ENCODE measurements at regions not wholly inside any gene's neighbourhood (a gene's known extent, or its start where the extent isn't known, plus 50 kb on each side); places are given as distances from the start of the nearest gene placed in this dataset.

DNA sequence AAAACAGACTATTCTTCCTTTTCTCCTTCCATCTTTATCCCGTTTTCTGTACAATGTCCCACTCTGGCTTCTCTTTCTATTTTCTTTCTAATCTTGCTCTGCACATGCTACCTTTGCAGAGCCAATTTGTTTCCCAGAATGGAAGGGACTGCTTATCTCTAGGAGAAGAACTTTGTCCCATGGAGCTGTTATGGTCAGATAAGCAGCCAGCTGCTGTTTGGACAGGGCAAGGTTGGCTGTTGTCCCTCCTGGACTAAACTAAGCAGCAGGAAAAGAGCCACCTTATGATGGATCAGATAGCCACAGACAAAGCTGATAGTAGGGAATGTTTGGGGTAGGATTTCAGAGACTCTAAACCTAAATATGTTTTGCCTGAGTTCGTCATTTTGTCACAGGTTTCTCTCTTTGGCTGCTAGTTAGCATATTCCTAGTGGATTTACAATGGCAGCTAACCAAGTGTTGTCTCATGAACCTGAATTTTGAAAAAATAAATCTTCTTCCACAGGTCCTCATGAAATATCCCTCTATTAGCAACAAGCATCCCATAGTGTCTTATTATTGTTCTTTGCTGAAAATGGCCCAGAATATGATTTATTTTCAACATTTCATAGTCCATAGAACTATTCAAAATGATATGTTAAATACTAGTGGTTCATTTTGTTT, 262.8 kb downstream of the SLC16A7 start:
- Mint-ChIP-seq H3K4me1 (no peaks in the 10 kb centered on the region), H3K27me3 (peaks cover 4 to 7% of the 10 kb centered on the region in 2 donors), H3K36me3 (no peaks in the 10 kb centered on the region), H3K27ac (no peak overlapping the region), H3K9me3 (peaks cover 6 to 19% (median 6%) of the 10 kb centered on the region in 3 donors), H3K4me3 (no peak overlapping the region)
- Histone ChIP-seq H3K4me3 (ENCODE audit: control insufficient read depth in 1 of 2, extremely low read depth in 1 of 2, low read length in 1 of 2) (no peak overlapping the region), H3K36me3 (ENCODE audit: control insufficient read depth in 2 of 2, extremely low read depth in 1 of 2, insufficient read depth in 1 of 2, low read length in 1 of 2) (no peaks in the 10 kb centered on the region), H3K27me3 (replicated peaks in 1 of 2; ENCODE audit: control insufficient read depth in 2 of 2, extremely low read depth in 1 of 2, insufficient read depth in 2 of 2, low read length in 1 of 2) (peaks cover 0 to 2% of the 10 kb centered on the region in 2 experiments), H3K4me1 (ENCODE audit: control insufficient read depth in 1 of 2, extremely low read depth in 1 of 2, insufficient read depth in 2 of 2, low read length in 2 of 2) (no peaks in the 10 kb centered on the region), H3K9me3 (no peaks in the 10 kb centered on the region), H3K27ac (ENCODE audit: low read length) (no peak overlapping the region)
- ChIA-PET CTCF (interaction anchor here in 1 of 2 donors (0.5 kb wide), 1 partner anchor 10 kb away, joined by 3 read pairs; no protein-coding TSS in a partner anchor), POLR2A (no interaction called here)
- WGBS (ENCODE audit: insufficient coverage): no CpG with 5 or more reads among the region's 2 CpGs
- ATAC-seq (replicated peaks in 1 of 4): no peak
- no peak for DNase-seq

DNA sequence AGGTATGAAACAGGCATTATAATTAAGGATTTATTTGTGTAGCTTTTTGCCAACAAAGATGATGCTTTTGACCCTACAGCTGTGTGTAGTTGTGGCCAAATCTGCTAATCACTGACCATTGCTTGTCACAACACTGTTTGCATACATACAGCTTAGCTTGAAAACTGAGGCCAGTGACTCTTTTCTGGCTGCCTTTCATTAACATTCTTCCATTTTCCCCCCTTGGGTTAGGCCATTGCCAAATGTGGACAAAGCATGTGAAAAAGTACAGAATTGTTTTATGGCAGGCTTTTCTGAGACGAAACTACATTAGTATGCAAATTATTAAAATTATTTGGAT, 263.3 kb downstream of the SLC16A7 start:
- H3K4me1 ChIP-seq (ENCODE audit: control insufficient read depth in 1 of 2, extremely low read depth in 1 of 2, insufficient read depth in 2 of 2, low read length in 2 of 2): no peaks in the 10 kb centered on the region
- H3K4me3 Mint-ChIP-seq: no peak overlapping the region
- H3K27me3 Mint-ChIP-seq: peaks cover 4 to 10% of the 10 kb centered on the region in 2 donors
- CTCF ChIA-PET: interaction anchor here in 1 of 2 donors (0.5 kb wide), 1 partner anchor 11 kb away, joined by 3 read pairs; no protein-coding TSS in a partner anchor
- POLR2A ChIA-PET: no interaction called here
- peaks cover 6 to 18% (median 6%) of the 10 kb centered on the region in 3 donors for H3K9me3 Mint-ChIP-seq
- DNase-seq: no peak
- H3K4me3 ChIP-seq (ENCODE audit: control insufficient read depth in 1 of 2, extremely low read depth in 1 of 2, low read length in 1 of 2): no peak overlapping the region
- no peak overlapping the region for H3K27ac ChIP-seq (ENCODE audit: low read length)
- no peaks in the 10 kb centered on the region for H3K36me3 Mint-ChIP-seq
- no peaks in the 10 kb centered on the region for H3K4me1 Mint-ChIP-seq
- H3K9me3 ChIP-seq: no peaks in the 10 kb centered on the region
- no peak for ATAC-seq (replicated peaks in 1 of 4)
- H3K27ac Mint-ChIP-seq: no peak overlapping the region
- WGBS (ENCODE audit: insufficient coverage): no CpG with 5 or more reads among the region's 1 CpG
- H3K36me3 ChIP-seq (ENCODE audit: control insufficient read depth in 2 of 2, extremely low read depth in 1 of 2, insufficient read depth in 1 of 2, low read length in 1 of 2): no peaks in the 10 kb centered on the region
- H3K27me3 ChIP-seq (replicated peaks in 1 of 2; ENCODE audit: control insufficient read depth in 2 of 2, extremely low read depth in 1 of 2, insufficient read depth in 2 of 2, low read length in 1 of 2): peaks cover 0 to 2% of the 10 kb centered on the region in 2 experiments

DNA sequence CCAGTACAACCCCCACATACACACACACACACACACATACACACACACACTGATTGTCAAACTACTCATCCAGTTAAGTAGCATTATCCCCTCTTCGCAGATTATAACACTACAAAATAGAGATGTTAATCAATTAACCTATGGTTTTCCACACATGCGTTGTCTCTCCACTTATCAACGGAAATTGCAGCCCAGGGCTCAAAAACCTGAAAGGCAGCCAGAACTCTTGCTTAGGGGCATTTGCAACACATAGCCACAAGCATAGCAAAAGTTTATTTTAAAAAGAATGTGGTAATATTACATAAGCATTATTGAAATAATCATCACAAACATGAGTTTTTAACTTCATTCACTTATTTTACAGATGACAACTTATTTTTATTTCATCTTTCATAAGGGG, 265.8 kb downstream of the SLC16A7 start:
- Histone ChIP-seq H3K4me3 (ENCODE audit: control insufficient read depth in 1 of 2, extremely low read depth in 1 of 2, low read length in 1 of 2) (no peak overlapping the region), H3K27ac (ENCODE audit: low read length) (no peak overlapping the region), H3K4me1 (ENCODE audit: control insufficient read depth in 1 of 2, extremely low read depth in 1 of 2, insufficient read depth in 2 of 2, low read length in 2 of 2) (no peaks in the 10 kb centered on the region), H3K9me3 (no peaks in the 10 kb centered on the region), H3K27me3 (replicated peaks in 1 of 2; ENCODE audit: control insufficient read depth in 2 of 2, extremely low read depth in 1 of 2, insufficient read depth in 2 of 2, low read length in 1 of 2) (peaks cover 0 to 2% of the 10 kb centered on the region in 2 experiments), H3K36me3 (ENCODE audit: control insufficient read depth in 2 of 2, extremely low read depth in 1 of 2, insufficient read depth in 1 of 2, low read length in 1 of 2) (no peaks in the 10 kb centered on the region)
- H3K27me3 Mint-ChIP-seq: peaks cover 0 to 14% of the 10 kb centered on the region in 2 donors
- H3K27ac Mint-ChIP-seq: no peak overlapping the region
- ATAC-seq (replicated peaks in 1 of 4) (no peak), DNase-seq (no peak)
- H3K4me1 Mint-ChIP-seq: no peaks in the 10 kb centered on the region
- H3K4me3 Mint-ChIP-seq: no peak overlapping the region
- CTCF ChIA-PET: no interaction called here
- POLR2A ChIA-PET: no interaction called here
- H3K36me3 Mint-ChIP-seq: no peaks in the 10 kb centered on the region
- peaks cover 0 to 11% (median 6%) of the 10 kb centered on the region in 3 donors for H3K9me3 Mint-ChIP-seq
- 100% methylated on average over 2 of the region's 3 CpGs for WGBS (ENCODE audit: insufficient coverage)

DNA sequence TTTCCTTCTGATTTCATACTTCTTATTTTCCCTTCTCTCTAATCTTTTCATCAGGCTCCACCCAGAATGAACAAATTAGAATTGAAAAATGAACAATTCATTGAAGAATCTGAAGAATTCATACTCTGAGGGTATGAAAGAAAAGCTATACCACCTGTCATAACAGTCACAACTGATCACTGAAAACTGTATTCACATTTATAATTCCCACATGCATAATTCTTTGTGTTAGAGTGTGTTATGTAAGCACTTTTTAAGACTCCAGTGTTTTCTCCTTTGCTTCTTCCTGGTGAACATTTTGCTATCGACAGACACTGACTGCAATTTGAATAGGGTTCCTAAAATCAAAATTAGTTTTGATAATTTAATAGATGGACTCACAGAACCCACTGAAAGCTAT, 271.2 kb downstream of the SLC16A7 start:
- ChIA-PET POLR2A (no interaction called here), CTCF (interaction anchor here in 1 of 2 donors (0.6 kb wide), 1 partner anchor 703 kb away, joined by 3 read pairs; no protein-coding TSS in a partner anchor)
- H3K9me3 Mint-ChIP-seq: no peaks in the 10 kb centered on the region
- no CpG with 5 or more reads among the region's 1 CpG for WGBS (ENCODE audit: insufficient coverage)
- Histone ChIP-seq H3K27ac (ENCODE audit: low read length) (no peak overlapping the region), H3K9me3 (no peaks in the 10 kb centered on the region), H3K36me3 (ENCODE audit: control insufficient read depth in 2 of 2, extremely low read depth in 1 of 2, insufficient read depth in 1 of 2, low read length in 1 of 2) (no peaks in the 10 kb centered on the region), H3K4me1 (ENCODE audit: control insufficient read depth in 1 of 2, extremely low read depth in 1 of 2, insufficient read depth in 2 of 2, low read length in 2 of 2) (no peaks in the 10 kb centered on the region), H3K27me3 (replicated peaks in 1 of 2; ENCODE audit: control insufficient read depth in 2 of 2, extremely low read depth in 1 of 2, insufficient read depth in 2 of 2, low read length in 1 of 2) (peaks cover 0 to 11% of the 10 kb centered on the region in 2 experiments), H3K4me3 (ENCODE audit: control insufficient read depth in 1 of 2, extremely low read depth in 1 of 2, low read length in 1 of 2) (no peak overlapping the region)
- no peak overlapping the region for H3K27ac Mint-ChIP-seq
- no peak for ATAC-seq (replicated peaks in 1 of 4)
- H3K27me3 Mint-ChIP-seq: peaks cover 0 to 14% of the 10 kb centered on the region in 2 donors
- H3K36me3 Mint-ChIP-seq: no peaks in the 10 kb centered on the region
- no peak for DNase-seq
- H3K4me3 Mint-ChIP-seq: no peak overlapping the region
- no peaks in the 10 kb centered on the region for H3K4me1 Mint-ChIP-seq

DNA sequence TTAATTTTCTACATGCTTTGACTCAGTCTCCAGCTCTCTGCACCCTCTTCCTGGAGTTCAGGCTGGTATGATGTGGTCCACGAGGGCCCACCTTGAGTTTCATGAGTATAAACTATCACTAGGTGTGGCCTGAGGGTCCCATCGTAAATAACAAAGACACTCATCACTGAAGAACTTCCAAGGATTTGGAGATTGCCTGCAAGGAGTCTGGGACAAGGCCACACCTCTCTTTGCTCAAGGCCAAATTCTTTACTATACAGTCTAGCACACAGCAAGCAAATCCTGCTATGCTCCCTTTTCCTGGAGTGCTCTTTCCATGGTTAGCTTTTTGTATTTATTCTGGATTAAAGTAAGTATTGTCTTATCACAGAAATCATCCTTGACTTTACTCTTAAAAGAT, 271.9 kb downstream of the SLC16A7 start:
- ChIA-PET POLR2A (no interaction called here), CTCF (interaction anchor here in 1 of 2 donors (0.6 kb wide), 1 partner anchor 704 kb away, joined by 3 read pairs; no protein-coding TSS in a partner anchor)
- ATAC-seq (replicated peaks in 1 of 4) (no peak), DNase-seq (no peak)
- H3K36me3 ChIP-seq (ENCODE audit: control insufficient read depth in 2 of 2, extremely low read depth in 1 of 2, insufficient read depth in 1 of 2, low read length in 1 of 2): no peaks in the 10 kb centered on the region
- no peak overlapping the region for H3K4me3 ChIP-seq (ENCODE audit: control insufficient read depth in 1 of 2, extremely low read depth in 1 of 2, low read length in 1 of 2)
- H3K27me3 Mint-ChIP-seq: peaks cover 0 to 9% of the 10 kb centered on the region in 2 donors
- no peaks in the 10 kb centered on the region for H3K4me1 ChIP-seq (ENCODE audit: control insufficient read depth in 1 of 2, extremely low read depth in 1 of 2, insufficient read depth in 2 of 2, low read length in 2 of 2)
- no peak overlapping the region for H3K4me3 Mint-ChIP-seq
- peaks cover 0 to 9% of the 10 kb centered on the region in 2 experiments for H3K27me3 ChIP-seq (replicated peaks in 1 of 2; ENCODE audit: control insufficient read depth in 2 of 2, extremely low read depth in 1 of 2, insufficient read depth in 2 of 2, low read length in 1 of 2)
- no peaks in the 10 kb centered on the region for H3K9me3 ChIP-seq
- H3K27ac ChIP-seq (ENCODE audit: low read length): no peak overlapping the region
- 80% methylated on average over 1 of the region's 2 CpGs for WGBS (ENCODE audit: insufficient coverage)
- H3K36me3 Mint-ChIP-seq: no peaks in the 10 kb centered on the region
- no peaks in the 10 kb centered on the region for H3K9me3 Mint-ChIP-seq
- H3K4me1 Mint-ChIP-seq: no peaks in the 10 kb centered on the region
- H3K27ac Mint-ChIP-seq: no peak overlapping the region

DNA sequence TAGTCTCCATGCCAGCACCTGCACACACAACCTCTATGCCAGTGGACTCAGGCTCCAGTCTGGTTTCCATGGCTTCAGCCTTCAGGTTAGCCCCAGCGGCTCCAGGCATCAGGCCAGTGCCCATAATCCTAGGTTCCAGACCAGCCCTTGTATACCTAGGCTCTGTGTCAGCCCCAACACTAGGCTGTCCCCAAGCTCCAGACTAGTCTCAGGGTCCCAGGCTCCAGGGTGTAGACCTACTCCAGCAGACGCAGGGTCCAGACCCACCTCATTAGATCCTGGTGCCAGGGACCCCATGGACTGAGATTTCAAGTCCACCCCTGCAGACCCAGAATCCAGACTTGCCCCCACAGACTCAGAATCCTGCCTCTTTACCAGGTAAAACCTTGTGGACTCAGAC, 275.9 kb downstream of the SLC16A7 start:
- no peak overlapping the region for H3K27ac ChIP-seq (ENCODE audit: low read length)
- no peaks in the 10 kb centered on the region for H3K9me3 ChIP-seq
- 83% methylated on average over 2 of the region's 2 CpGs for WGBS (ENCODE audit: insufficient coverage)
- no peak overlapping the region for H3K27ac Mint-ChIP-seq
- ATAC-seq (replicated peaks in 1 of 4) (no peak), DNase-seq (no peak)
- H3K27me3 ChIP-seq (replicated peaks in 1 of 2; ENCODE audit: control insufficient read depth in 2 of 2, extremely low read depth in 1 of 2, insufficient read depth in 2 of 2, low read length in 1 of 2): peaks cover 0 to 9% of the 10 kb centered on the region in 2 experiments
- H3K36me3 Mint-ChIP-seq: no peaks in the 10 kb centered on the region
- H3K4me1 ChIP-seq (ENCODE audit: control insufficient read depth in 1 of 2, extremely low read depth in 1 of 2, insufficient read depth in 2 of 2, low read length in 2 of 2): no peaks in the 10 kb centered on the region
- H3K27me3 Mint-ChIP-seq: no peaks in the 10 kb centered on the region
- H3K4me1 Mint-ChIP-seq: no peaks in the 10 kb centered on the region
- CTCF ChIA-PET: no interaction called here
- no peak overlapping the region for H3K4me3 ChIP-seq (ENCODE audit: control insufficient read depth in 1 of 2, extremely low read depth in 1 of 2, low read length in 1 of 2)
- POLR2A ChIA-PET: no interaction called here
- H3K36me3 ChIP-seq (ENCODE audit: control insufficient read depth in 2 of 2, extremely low read depth in 1 of 2, insufficient read depth in 1 of 2, low read length in 1 of 2): no peaks in the 10 kb centered on the region
- peaks cover 0 to 3% (median 0%) of the 10 kb centered on the region in 3 donors for H3K9me3 Mint-ChIP-seq
- no peak overlapping the region for H3K4me3 Mint-ChIP-seq

Measured in T-cell (primary cell).